DMS53 treated with DMSO at 0.1 percent for 48 hours (cell line): ENCODE measurements at regions not wholly inside any gene's neighbourhood (a gene's known extent, or its start where the extent isn't known, plus 50 kb on each side); places are given as distances from the start of the nearest gene placed in this dataset.
"Not testable (repeated sequence)": the region's sequence is repeated elsewhere in the genome, so short reads cannot be mapped to it uniquely, and the experiment has no call there.

Experiments used
- DNase-seq: peaks from one replicate; lab custom pipeline; 2025; ENCODE audit not compliant: unreplicated experiment; lab: John Stamatoyannopoulos, UW

GRCh38 chr2:129923265-129924091, 56.0 kb upstream of the RAB6C start:
- DNase-seq, result peak; percentile 10

- DNase-seq, result not testable (repeated sequence)
Measured at GRCh38 chr2:129924115-129924514, 55.4 kb upstream of the RAB6C start.

- DNase-seq, result no peak
Measured at GRCh38 chr2:129925381-129925780, 54.1 kb upstream of the RAB6C start.

- no peak for DNase-seq
Measured at GRCh38 chr2:129927696-129928095, 51.8 kb upstream of the RAB6C start.

GRCh38 chr2:129929321-129930290, 49.9 kb upstream of the RAB6C start:
- DNase-seq, result no peak
